H9 (cell line): ENCODE measurements at regions not wholly inside any gene's neighbourhood (a gene's known extent, or its start where the extent isn't known, plus 50 kb on each side); places are given as distances from the start of the nearest gene placed in this dataset.

Experiments used
- DNase-seq: peaks from one replicate; pipeline ENCODE4 v3.0.0-alpha.2; 2017
- H2AFZ ChIP-seq: one replicate; pipeline ENCODE4 v1.6.1; 2013; ENCODE audit warnings: mild to moderate bottlenecking, low read length, control low read depth, moderate library complexity
- H2AK5ac ChIP-seq: 2 replicates; pipeline ENCODE4 v1.6.1; 2013; ENCODE audit warnings: low read length, control low read depth, mixed read lengths; ENCODE audit not compliant: insufficient read length
- H2BK120ac ChIP-seq: one replicate; pipeline ENCODE4 v1.6.1; 2013; ENCODE audit warnings: low read depth, mild to moderate bottlenecking, low read length, control low read depth, inconsistent platforms; ENCODE audit not compliant: poor library complexity, severe bottlenecking
- H2BK12ac ChIP-seq: 2 replicates; pipeline ENCODE4 v1.6.1; 2013; ENCODE audit warnings: low read length, control low read depth, mixed read lengths, low read depth; ENCODE audit not compliant: insufficient read length
- H2BK15ac ChIP-seq: 2 replicates; pipeline ENCODE4 v1.6.1; 2013; ENCODE audit warnings: low read depth, low read length, control low read depth
- H2BK20ac ChIP-seq: one replicate; pipeline ENCODE4 v1.6.1; 2013; ENCODE audit warnings: low read depth, mild to moderate bottlenecking, low read length, control low read depth, inconsistent platforms; ENCODE audit not compliant: poor library complexity, severe bottlenecking
- H2BK5ac ChIP-seq: 2 replicates; pipeline ENCODE4 v1.6.1; 2013; ENCODE audit warnings: low read length, control low read depth, mixed read lengths; ENCODE audit not compliant: insufficient read length
- H3K14ac ChIP-seq: 2 replicates; pipeline ENCODE4 v1.6.1; 2013; ENCODE audit warnings: low read length, control low read depth; ENCODE audit not compliant: insufficient read depth
- H3K18ac ChIP-seq: 2 replicates; pipeline ENCODE4 v1.6.1; 2013; ENCODE audit warnings: low read depth, mild to moderate bottlenecking, mixed read lengths, low read length, control low read depth; ENCODE audit not compliant: insufficient read length
- H3K23ac ChIP-seq: 2 replicates; pipeline ENCODE4 v1.6.1; 2013; ENCODE audit warnings: low read length, control low read depth, mixed read lengths, low read depth; ENCODE audit not compliant: insufficient read length
- H3K23me2 ChIP-seq: 2 replicates; pipeline ENCODE4 v1.6.1; 2013; ENCODE audit warnings: low read depth, mild to moderate bottlenecking, mixed read lengths, low read length, control low read depth; ENCODE audit not compliant: insufficient read length, poor library complexity, severe bottlenecking
- H3K27ac ChIP-seq: 2 replicates; pipeline ENCODE4 v1.5.1; 2013; ENCODE audit warnings: low read length, control low read depth, mixed read lengths, low read depth; ENCODE audit not compliant: insufficient read length
- H3K27me3 ChIP-seq: 2 replicates; pipeline ENCODE4 v1.6.1; 2013; ENCODE audit warnings: low read length, control low read depth, inconsistent platforms; ENCODE audit not compliant: insufficient read depth
- H3K4ac ChIP-seq: 2 replicates; pipeline ENCODE4 v1.6.1; 2013; ENCODE audit warnings: low read depth, mild to moderate bottlenecking, control low read depth, inconsistent platforms, low read length, moderate library complexity
- H3K4me1 ChIP-seq: 2 replicates; pipeline ENCODE4 v1.6.1; 2013; ENCODE audit warnings: low read length, control low read depth, inconsistent platforms; ENCODE audit not compliant: insufficient read depth
- H3K4me2 ChIP-seq: 2 replicates; pipeline ENCODE4 v1.6.1; 2013; ENCODE audit warnings: low read length, control low read depth, mixed read lengths; ENCODE audit not compliant: insufficient read length, insufficient read depth
- H3K56ac ChIP-seq: 2 replicates; pipeline ENCODE4 v1.6.1; 2013; ENCODE audit warnings: low read depth, mild to moderate bottlenecking, mixed read lengths, low read length, control low read depth; ENCODE audit not compliant: insufficient read length
- H3K79me1 ChIP-seq: 2 replicates; pipeline ENCODE4 v1.6.1; 2013; ENCODE audit warnings: low read depth, mild to moderate bottlenecking, moderate library complexity, low read length, control low read depth, inconsistent platforms; ENCODE audit not compliant: insufficient read depth, poor library complexity, severe bottlenecking
- H3K79me2 ChIP-seq: 2 replicates; pipeline ENCODE4 v1.6.1; 2013; ENCODE audit warnings: low read length, control low read depth, inconsistent platforms; ENCODE audit not compliant: insufficient read depth
- H3K9ac ChIP-seq: 2 replicates; pipeline ENCODE4 v1.6.1; 2013; ENCODE audit warnings: low read length, control low read depth, mixed read lengths; ENCODE audit not compliant: insufficient read length; ENCODE audit errors: extremely low read depth
- H3K9me3 ChIP-seq: one replicate; pipeline ENCODE4 v1.6.1; 2013; ENCODE audit warnings: low read depth, low read length, inconsistent platforms; ENCODE audit not compliant: control insufficient read depth
- H3T11ph ChIP-seq: one replicate; pipeline ENCODE4 v1.6.1; 2013; ENCODE audit warnings: mild to moderate bottlenecking, low read length, control low read depth, inconsistent platforms
- H4K20me1 ChIP-seq: one replicate; pipeline ENCODE4 v1.6.1; 2013; ENCODE audit not compliant: control insufficient read depth, insufficient read length, insufficient read depth
- H4K5ac ChIP-seq: 2 replicates; pipeline ENCODE4 v1.6.1; 2013; ENCODE audit warnings: low read depth, mild to moderate bottlenecking, mixed read lengths, low read length, control low read depth; ENCODE audit not compliant: insufficient read length
- H4K8ac ChIP-seq: replicated peaks from 2 replicates; pipeline ENCODE4 v1.6.1; 2013; ENCODE audit warnings: low read length, control low read depth, mixed read lengths, low read depth; ENCODE audit not compliant: insufficient read length
- H4K91ac ChIP-seq: 2 replicates; pipeline ENCODE4 v1.6.1; 2013; ENCODE audit warnings: low read depth, mild to moderate bottlenecking, moderate library complexity, mixed read lengths, low read length, control low read depth; ENCODE audit not compliant: insufficient read length
- H3K27ac Mint-ChIP-seq, 3 experiments: 2 replicates in 2 of 3; 3 replicates in 1 of 3; pipeline ENCODE4 v1.8.0; 2020 to 2021; ENCODE audit warnings: mixed read lengths in 3 of 3, mild to moderate bottlenecking in 1 of 3, moderate library complexity in 1 of 3
- H3K27me3 Mint-ChIP-seq: 2 replicates; pipeline ENCODE4 v1.8.0; 2021; ENCODE audit warnings: low read depth, mild to moderate bottlenecking, moderate library complexity, mixed read lengths
- H3K36me3 Mint-ChIP-seq, 3 experiments: 2 replicates in 2 of 3; 3 replicates in 1 of 3; pipeline ENCODE4 v1.8.0; 2020 to 2021; ENCODE audit warnings: low read depth in 3 of 3, mixed read lengths in 3 of 3; ENCODE audit not compliant: insufficient read depth in 1 of 3
- H3K4me1 Mint-ChIP-seq, 2 experiments: 2 replicates each; pipeline ENCODE4 v1.8.0; 2020; ENCODE audit warnings: mixed read lengths in 2 of 2
- H3K4me3 Mint-ChIP-seq, 2 experiments: 2 replicates in 1 of 2; 3 replicates in 1 of 2; pipeline ENCODE4 v1.8.0; 2020 to 2021; ENCODE audit warnings: mild to moderate bottlenecking in 2 of 2, mixed read lengths in 2 of 2, moderate library complexity in 1 of 2
- H3K9me3 Mint-ChIP-seq, 2 experiments: 2 replicates in 1 of 2; 3 replicates in 1 of 2; pipeline ENCODE4 v1.8.0; 2020; ENCODE audit warnings: mild to moderate bottlenecking in 2 of 2, mixed read lengths in 2 of 2, moderate library complexity in 1 of 2
- TF ChIP-seq, protein P1 (sequence below): fragments of 200-600 bp; sonication (generic); conservative IDR thresholded peaks from 3 replicates; pipeline ENCODE4 v1.8.0; 2021; ENCODE audit warnings: antibody characterized with exemption, mild to moderate bottlenecking

DNA sequence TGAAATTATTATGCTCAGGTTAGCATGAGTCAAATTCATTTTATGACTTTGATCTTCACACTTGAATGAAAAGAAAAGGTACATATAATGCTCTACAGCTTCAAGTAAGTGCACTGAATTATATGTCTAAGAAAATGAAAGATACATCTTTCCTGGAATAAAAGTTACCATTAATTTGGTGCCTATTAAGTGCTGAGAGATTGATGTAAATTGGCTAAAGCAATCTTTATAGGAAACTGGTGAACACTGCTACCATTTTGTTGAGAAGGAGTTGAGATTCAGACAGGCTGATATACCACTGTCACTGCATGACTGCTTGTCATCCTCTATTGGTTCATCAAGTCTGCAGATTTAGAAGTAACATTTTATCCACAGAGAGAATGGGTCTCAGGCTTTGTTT lies 416.8 kb upstream of the SPRY2 start:
- H4K91ac ChIP-seq = no peak overlapping the region
- no peak for DNase-seq
- H3K4ac ChIP-seq = no peak overlapping the region
- no peaks in the 10 kb centered on the region for H3K9me3 ChIP-seq
- H3K14ac ChIP-seq = no peak overlapping the region
- H3K4me2 ChIP-seq = no peak overlapping the region
- no peaks in the 10 kb centered on the region for H3K4me1 Mint-ChIP-seq
- H2BK120ac ChIP-seq = no peak overlapping the region
- H4K20me1 ChIP-seq = no peaks in the 10 kb centered on the region
- no peak overlapping the region for H2AK5ac ChIP-seq
- H3K4me3 Mint-ChIP-seq = no peak overlapping the region
- H3K79me1 ChIP-seq = no peaks in the 10 kb centered on the region
- no peak overlapping the region for H3K56ac ChIP-seq
- no peaks in the 10 kb centered on the region for H3K27me3 ChIP-seq
- no peak overlapping the region for H3K18ac ChIP-seq
- no peak overlapping the region for H4K8ac ChIP-seq
- H3K36me3 Mint-ChIP-seq = no peaks in the 10 kb centered on the region
- H3K27ac ChIP-seq = no peak overlapping the region
- TF ChIP-seq, protein P1, sequence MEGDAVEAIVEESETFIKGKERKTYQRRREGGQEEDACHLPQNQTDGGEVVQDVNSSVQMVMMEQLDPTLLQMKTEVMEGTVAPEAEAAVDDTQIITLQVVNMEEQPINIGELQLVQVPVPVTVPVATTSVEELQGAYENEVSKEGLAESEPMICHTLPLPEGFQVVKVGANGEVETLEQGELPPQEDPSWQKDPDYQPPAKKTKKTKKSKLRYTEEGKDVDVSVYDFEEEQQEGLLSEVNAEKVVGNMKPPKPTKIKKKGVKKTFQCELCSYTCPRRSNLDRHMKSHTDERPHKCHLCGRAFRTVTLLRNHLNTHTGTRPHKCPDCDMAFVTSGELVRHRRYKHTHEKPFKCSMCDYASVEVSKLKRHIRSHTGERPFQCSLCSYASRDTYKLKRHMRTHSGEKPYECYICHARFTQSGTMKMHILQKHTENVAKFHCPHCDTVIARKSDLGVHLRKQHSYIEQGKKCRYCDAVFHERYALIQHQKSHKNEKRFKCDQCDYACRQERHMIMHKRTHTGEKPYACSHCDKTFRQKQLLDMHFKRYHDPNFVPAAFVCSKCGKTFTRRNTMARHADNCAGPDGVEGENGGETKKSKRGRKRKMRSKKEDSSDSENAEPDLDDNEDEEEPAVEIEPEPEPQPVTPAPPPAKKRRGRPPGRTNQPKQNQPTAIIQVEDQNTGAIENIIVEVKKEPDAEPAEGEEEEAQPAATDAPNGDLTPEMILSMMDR = no peak
- no peak overlapping the region for H3K27ac Mint-ChIP-seq
- no peak overlapping the region for H2AFZ ChIP-seq
- no peaks in the 10 kb centered on the region for H3K9me3 Mint-ChIP-seq
- H3K27me3 Mint-ChIP-seq = no peaks in the 10 kb centered on the region
- H2BK5ac ChIP-seq = no peak overlapping the region
- H2BK12ac ChIP-seq = no peak overlapping the region
- no peak overlapping the region for H4K5ac ChIP-seq
- no peaks in the 10 kb centered on the region for H3K23me2 ChIP-seq
- H3T11ph ChIP-seq = no peak overlapping the region
- H2BK15ac ChIP-seq = no peak overlapping the region
- no peak overlapping the region for H3K9ac ChIP-seq
- H3K23ac ChIP-seq = no peak overlapping the region
- no peak overlapping the region for H2BK20ac ChIP-seq
- H3K4me1 ChIP-seq = no peaks in the 10 kb centered on the region
- H3K79me2 ChIP-seq = no peaks in the 10 kb centered on the region
